Central memory CD8-positive, alpha-beta T cell (primary cell): ENCODE measurements at regions not wholly inside any gene's neighbourhood (a gene's known extent, or its start where the extent isn't known, plus 50 kb on each side); places are given as distances from the start of the nearest gene placed in this dataset.

Source experiments
- ATAC-seq: fragments of 150-1000 bp; cut with Tn5 transposase; replicated peaks from 2 replicates; pipeline ENCODE4 v1.10.0; 2022; ENCODE audit warnings: mild to moderate bottlenecking, moderate FRiP score, moderate number of reproducible peaks; ENCODE audit not compliant: poor library complexity, severe bottlenecking; ENCODE audit errors: extremely low read depth
- DNase-seq, 2 donors: peaks; one replicate each; pipeline ENCODE4 v3.0.0; 2021; ENCODE audit warnings: low spot score in 2 of 2
- H3K27ac Mint-ChIP-seq: one replicate; pipeline ENCODE4 v1.8.0; 2022; ENCODE audit warnings: low read depth, mild to moderate bottlenecking, moderate library complexity, mixed read lengths
- H3K27me3 Mint-ChIP-seq: one replicate; pipeline ENCODE4 v1.8.0; 2022; ENCODE audit warnings: mixed read lengths
- H3K36me3 Mint-ChIP-seq: one replicate; pipeline ENCODE4 v1.8.0; 2022; ENCODE audit warnings: mild to moderate bottlenecking, moderate library complexity, mixed read lengths; ENCODE audit not compliant: insufficient read depth
- H3K4me1 Mint-ChIP-seq: one replicate; pipeline ENCODE4 v1.8.0; 2022; ENCODE audit warnings: mixed read lengths
- H3K4me3 Mint-ChIP-seq: one replicate; pipeline ENCODE4 v1.8.0; 2022; ENCODE audit warnings: mild to moderate bottlenecking, moderate library complexity, mixed read lengths
- H3K9me3 Mint-ChIP-seq: one replicate; pipeline ENCODE4 v1.8.0; 2022; ENCODE audit warnings: mixed read lengths

- Mint-ChIP-seq H3K27ac (no peak overlapping the region), H3K4me1 (no peaks in the 10 kb centered on the region), H3K9me3 (peaks cover 13% of the 10 kb centered on the region), H3K27me3 (no peaks in the 10 kb centered on the region), H3K4me3 (no peak overlapping the region), H3K36me3 (no peaks in the 10 kb centered on the region)
- ATAC-seq (no peak), DNase-seq (no peak)
Observed at GRCh38 chr6:91031581-91031980, 444.7 kb upstream of the MAP3K7 start.

GRCh38 chr6:91029211-91029610 lies 442.3 kb upstream of the MAP3K7 start:
- ATAC-seq (no peak), DNase-seq (no peak)
- H3K27ac Mint-ChIP-seq: no peak overlapping the region
- H3K27me3 Mint-ChIP-seq: no peaks in the 10 kb centered on the region
- no peaks in the 10 kb centered on the region for H3K4me1 Mint-ChIP-seq
- no peak overlapping the region for H3K4me3 Mint-ChIP-seq
- H3K9me3 Mint-ChIP-seq: peaks cover 7% of the 10 kb centered on the region
- H3K36me3 Mint-ChIP-seq: no peaks in the 10 kb centered on the region

GRCh38 chr6:91023529-91023928 lies 436.7 kb upstream of the MAP3K7 start:
- no peak for ATAC-seq
- H3K4me3 Mint-ChIP-seq: no peak overlapping the region
- no peaks in the 10 kb centered on the region for H3K36me3 Mint-ChIP-seq
- H3K27me3 Mint-ChIP-seq: no peaks in the 10 kb centered on the region
- peaks cover 4% of the 10 kb centered on the region for H3K9me3 Mint-ChIP-seq
- H3K27ac Mint-ChIP-seq: no peak overlapping the region
- no peak for DNase-seq
- H3K4me1 Mint-ChIP-seq: no peaks in the 10 kb centered on the region

GRCh38 chr6:91020744-91021143 lies 433.9 kb upstream of the MAP3K7 start:
- no peaks in the 10 kb centered on the region for H3K36me3 Mint-ChIP-seq
- no peak overlapping the region for H3K4me3 Mint-ChIP-seq
- H3K4me1 Mint-ChIP-seq: no peaks in the 10 kb centered on the region
- H3K9me3 Mint-ChIP-seq: peaks cover 4% of the 10 kb centered on the region
- DNase-seq (no peak), ATAC-seq (no peak)
- H3K27ac Mint-ChIP-seq: no peak overlapping the region
- no peaks in the 10 kb centered on the region for H3K27me3 Mint-ChIP-seq

GRCh38 chr6:91018586-91018985 lies 431.7 kb upstream of the MAP3K7 start:
- Mint-ChIP-seq H3K4me3 (no peak overlapping the region), H3K4me1 (no peaks in the 10 kb centered on the region), H3K27me3 (no peaks in the 10 kb centered on the region), H3K9me3 (peaks cover 4% of the 10 kb centered on the region), H3K27ac (no peak overlapping the region), H3K36me3 (no peaks in the 10 kb centered on the region)
- DNase-seq (no peak), ATAC-seq (no peak)

GRCh38 chr6:91013511-91013910 lies 426.6 kb upstream of the MAP3K7 start:
- no peak for ATAC-seq
- Mint-ChIP-seq H3K36me3 (no peaks in the 10 kb centered on the region), H3K4me3 (no peak overlapping the region), H3K4me1 (no peaks in the 10 kb centered on the region), H3K9me3 (no peaks in the 10 kb centered on the region), H3K27me3 (no peaks in the 10 kb centered on the region), H3K27ac (no peak overlapping the region)
- DNase-seq: no peak

- ATAC-seq: no peak
- Mint-ChIP-seq H3K27ac (no peak overlapping the region), H3K4me1 (no peaks in the 10 kb centered on the region), H3K36me3 (no peaks in the 10 kb centered on the region), H3K27me3 (no peaks in the 10 kb centered on the region), H3K4me3 (no peak overlapping the region), H3K9me3 (peaks cover 11% of the 10 kb centered on the region)
- no peak for DNase-seq
Observed at GRCh38 chr6:90997076-90997475, 410.2 kb upstream of the MAP3K7 start.

- no peak overlapping the region for H3K4me3 Mint-ChIP-seq
- H3K4me1 Mint-ChIP-seq: no peaks in the 10 kb centered on the region
- H3K9me3 Mint-ChIP-seq: peaks cover 11% of the 10 kb centered on the region
Observed at GRCh38 chr6:90993770-90994169, 406.9 kb upstream of the MAP3K7 start.

GRCh38 chr6:90989763-90990162 lies 402.9 kb upstream of the MAP3K7 start:
- Mint-ChIP-seq H3K27ac (no peak overlapping the region), H3K9me3 (no peaks in the 10 kb centered on the region), H3K36me3 (no peaks in the 10 kb centered on the region), H3K4me1 (no peaks in the 10 kb centered on the region), H3K4me3 (no peak overlapping the region), H3K27me3 (no peaks in the 10 kb centered on the region)
- DNase-seq: no peak
- ATAC-seq: no peak

More at GRCh38 chr6:90993770-90994169, 406.9 kb upstream of the MAP3K7 start:
- DNase-seq (no peak), ATAC-seq (no peak)
- Mint-ChIP-seq H3K27ac (no peak overlapping the region), H3K27me3 (no peaks in the 10 kb centered on the region), H3K36me3 (no peaks in the 10 kb centered on the region)

- H3K27me3 Mint-ChIP-seq: no peaks in the 10 kb centered on the region
- no peaks in the 10 kb centered on the region for H3K36me3 Mint-ChIP-seq
- H3K4me3 Mint-ChIP-seq: no peak overlapping the region
- H3K4me1 Mint-ChIP-seq: no peaks in the 10 kb centered on the region
- no peak for ATAC-seq
- DNase-seq: no peak
- H3K27ac Mint-ChIP-seq: no peak overlapping the region
- H3K9me3 Mint-ChIP-seq: no peaks in the 10 kb centered on the region
Observed at GRCh38 chr6:90984066-90984465, 397.2 kb upstream of the MAP3K7 start.

GRCh38 chr6:90983462-90983861 lies 396.6 kb upstream of the MAP3K7 start:
- Mint-ChIP-seq H3K9me3 (no peaks in the 10 kb centered on the region), H3K27ac (no peak overlapping the region), H3K27me3 (no peaks in the 10 kb centered on the region), H3K4me1 (no peaks in the 10 kb centered on the region), H3K4me3 (no peak overlapping the region), H3K36me3 (no peaks in the 10 kb centered on the region)
- no peak for DNase-seq
- ATAC-seq: no peak

- DNase-seq (no peak), ATAC-seq (no peak)
- Mint-ChIP-seq H3K4me3 (no peak overlapping the region), H3K27me3 (no peaks in the 10 kb centered on the region), H3K27ac (no peak overlapping the region), H3K4me1 (no peaks in the 10 kb centered on the region), H3K36me3 (no peaks in the 10 kb centered on the region), H3K9me3 (no peaks in the 10 kb centered on the region)
Observed at GRCh38 chr6:90982581-90982980, 395.7 kb upstream of the MAP3K7 start.

GRCh38 chr6:90982051-90982450 lies 395.2 kb upstream of the MAP3K7 start:
- Mint-ChIP-seq H3K36me3 (no peaks in the 10 kb centered on the region), H3K27me3 (no peaks in the 10 kb centered on the region), H3K4me3 (no peak overlapping the region), H3K4me1 (no peaks in the 10 kb centered on the region), H3K9me3 (no peaks in the 10 kb centered on the region), H3K27ac (no peak overlapping the region)
- DNase-seq: no peak
- ATAC-seq: no peak

GRCh38 chr6:90978046-90978445 lies 391.2 kb upstream of the MAP3K7 start:
- no peaks in the 10 kb centered on the region for H3K4me1 Mint-ChIP-seq
- H3K36me3 Mint-ChIP-seq: no peaks in the 10 kb centered on the region
- no peak overlapping the region for H3K27ac Mint-ChIP-seq
- DNase-seq (no peak), ATAC-seq (no peak)
- no peaks in the 10 kb centered on the region for H3K9me3 Mint-ChIP-seq
- H3K4me3 Mint-ChIP-seq: no peak overlapping the region
- no peaks in the 10 kb centered on the region for H3K27me3 Mint-ChIP-seq
